ENCODE measurements at regions not wholly inside any gene's neighbourhood (a gene's known extent, or its start where the extent isn't known, plus 50 kb on each side); places are given as distances from the start of the nearest gene placed in this dataset.

DNA sequence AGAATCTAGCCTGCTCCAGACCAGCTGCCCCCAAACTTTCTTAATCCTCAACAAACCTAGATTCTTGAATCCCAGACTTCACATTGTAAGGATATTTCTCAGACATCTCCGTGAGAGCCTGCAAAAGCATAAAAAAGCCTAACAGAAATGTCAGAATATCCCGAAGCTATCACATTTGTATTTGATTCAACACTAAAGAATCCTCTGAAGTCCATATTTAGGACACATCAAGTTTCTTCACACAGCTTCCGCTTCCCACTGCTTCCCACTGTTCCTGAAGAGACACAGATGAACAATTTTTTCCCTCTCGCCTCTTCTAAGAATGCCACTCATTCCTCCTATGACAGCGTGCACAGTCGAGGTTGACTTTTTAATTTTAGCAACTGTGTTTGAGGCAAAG is 396.2 kb upstream of the IGFBP3 start:
- TF ChIP-seq, protein P1, sequence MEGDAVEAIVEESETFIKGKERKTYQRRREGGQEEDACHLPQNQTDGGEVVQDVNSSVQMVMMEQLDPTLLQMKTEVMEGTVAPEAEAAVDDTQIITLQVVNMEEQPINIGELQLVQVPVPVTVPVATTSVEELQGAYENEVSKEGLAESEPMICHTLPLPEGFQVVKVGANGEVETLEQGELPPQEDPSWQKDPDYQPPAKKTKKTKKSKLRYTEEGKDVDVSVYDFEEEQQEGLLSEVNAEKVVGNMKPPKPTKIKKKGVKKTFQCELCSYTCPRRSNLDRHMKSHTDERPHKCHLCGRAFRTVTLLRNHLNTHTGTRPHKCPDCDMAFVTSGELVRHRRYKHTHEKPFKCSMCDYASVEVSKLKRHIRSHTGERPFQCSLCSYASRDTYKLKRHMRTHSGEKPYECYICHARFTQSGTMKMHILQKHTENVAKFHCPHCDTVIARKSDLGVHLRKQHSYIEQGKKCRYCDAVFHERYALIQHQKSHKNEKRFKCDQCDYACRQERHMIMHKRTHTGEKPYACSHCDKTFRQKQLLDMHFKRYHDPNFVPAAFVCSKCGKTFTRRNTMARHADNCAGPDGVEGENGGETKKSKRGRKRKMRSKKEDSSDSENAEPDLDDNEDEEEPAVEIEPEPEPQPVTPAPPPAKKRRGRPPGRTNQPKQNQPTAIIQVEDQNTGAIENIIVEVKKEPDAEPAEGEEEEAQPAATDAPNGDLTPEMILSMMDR (IDR thresholded peaks at IDR 0.05), result no peak
- no peak for TF ChIP-seq EZH2 (IDR thresholded peaks at IDR 0.05; ENCODE audit: borderline replicate concordance, insufficient read depth, low read depth, low read length, poor library complexity, severe bottlenecking)
